Fibroblast of skin of right quadriceps (primary cell): ENCODE measurements at regions not wholly inside any gene's neighbourhood (a gene's known extent, or its start where the extent isn't known, plus 50 kb on each side); places are given as distances from the start of the nearest gene placed in this dataset.

Experiments used
- DNase-seq: peaks from one replicate; pipeline ENCODE4 v3.0.0-alpha.2; 2013

- DNase-seq, result no peak
Measured at GRCh38 chr11:115085461-115086210, 407.3 kb downstream of the NXPE2 start.

GRCh38 chr11:115087791-115088190 lies 409.5 kb downstream of the NXPE2 start:
- DNase-seq, result no peak

DNA sequence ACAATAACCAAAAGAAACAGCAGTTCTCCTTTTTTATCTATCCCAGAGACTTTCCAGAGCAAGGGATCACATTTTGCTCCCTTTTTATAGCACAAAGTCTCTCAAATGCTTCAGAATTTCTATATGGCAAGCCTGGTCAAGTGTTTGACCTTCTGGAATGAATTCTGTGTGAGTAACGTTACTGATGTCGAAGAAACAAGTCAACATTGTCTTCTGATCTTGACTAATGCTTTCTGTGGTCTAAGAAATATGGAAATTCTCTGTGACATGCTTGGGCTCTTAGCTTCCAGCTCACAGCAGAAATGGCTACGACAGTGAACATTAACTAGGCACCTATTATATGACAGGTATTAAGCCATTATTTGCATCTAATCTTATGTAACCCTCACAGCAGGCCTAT lies 411.7 kb downstream of the CADM1 start:
- DNase-seq, result no peak

GRCh38 chr11:115097796-115098408 lies 406.3 kb downstream of the CADM1 start:
- no peak for DNase-seq

- no peak for DNase-seq
Measured at GRCh38 chr11:115100706-115101105, 403.5 kb downstream of the CADM1 start.

GRCh38 chr11:115103921-115104320 lies 400.3 kb downstream of the CADM1 start:
- no peak for DNase-seq

- DNase-seq, result no peak
Measured at GRCh38 chr11:115104851-115105453, 399.3 kb downstream of the CADM1 start.

DNA sequence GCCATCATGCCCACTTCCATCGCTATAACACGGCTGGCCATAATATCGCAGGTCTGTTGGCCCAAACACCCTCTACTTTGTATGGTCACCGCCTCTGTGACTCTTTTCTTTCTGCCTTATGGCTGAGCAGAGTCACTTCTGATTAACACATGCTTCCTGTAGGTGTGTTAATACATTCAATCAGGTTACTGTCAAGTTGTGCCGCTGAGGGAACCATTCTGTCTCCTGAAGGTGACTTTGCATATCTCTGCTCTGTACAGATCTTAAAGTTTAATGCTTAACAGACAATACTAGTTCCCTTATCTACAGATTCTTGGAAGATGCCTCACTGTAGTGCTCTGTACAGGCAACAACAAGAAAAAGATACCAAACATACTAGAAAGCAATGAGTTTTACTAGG lies 393.1 kb downstream of the CADM1 start:
- DNase-seq, result no peak

- DNase-seq, result no peak
Measured at GRCh38 chr11:115112754-115113153, 391.5 kb downstream of the CADM1 start.

- no peak for DNase-seq
Measured at GRCh38 chr11:115117956-115118493, 386.2 kb downstream of the CADM1 start.

DNA sequence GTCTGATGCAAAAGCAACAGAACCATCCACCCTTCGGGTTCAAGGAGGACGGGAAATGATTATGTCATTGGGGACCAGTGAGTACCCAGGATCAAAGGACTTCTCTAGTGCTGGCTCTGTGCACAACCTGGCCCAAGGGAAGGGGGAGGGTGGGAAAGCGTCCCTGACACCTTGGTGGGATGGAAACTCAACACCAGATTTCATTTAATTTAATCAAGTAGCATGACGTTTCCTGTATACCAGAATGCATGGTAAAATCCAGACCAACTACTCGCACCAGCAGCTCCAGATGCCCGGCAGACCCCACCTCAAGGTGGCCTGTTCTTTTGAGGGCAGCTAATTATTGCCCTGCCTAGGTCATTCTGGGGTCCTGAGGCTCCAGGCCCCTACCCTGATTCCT lies 385.1 kb downstream of the CADM1 start:
- DNase-seq, result no peak
